ENCODE measurements at regions not wholly inside any gene's neighbourhood (a gene's known extent, or its start where the extent isn't known, plus 50 kb on each side); places are given as distances from the start of the nearest gene placed in this dataset.

DNA sequence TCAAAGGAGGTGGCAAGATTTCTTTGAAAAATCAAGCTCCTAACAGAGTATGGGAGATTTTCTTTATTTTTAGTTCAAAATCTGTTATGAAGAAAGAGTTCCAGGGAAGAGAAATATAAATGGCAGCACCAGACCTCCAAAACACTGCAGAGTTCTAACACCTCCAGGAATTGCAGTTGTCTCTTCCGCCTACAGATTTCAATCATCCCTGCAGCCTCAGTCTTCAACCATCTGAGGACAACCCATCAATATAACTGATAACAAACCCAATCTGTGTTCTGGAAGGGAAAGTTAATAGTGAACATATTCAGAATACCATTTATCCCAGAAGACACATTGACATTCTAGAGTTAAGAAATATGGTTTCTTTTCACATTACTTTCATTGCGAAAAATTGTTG, 296.1 kb downstream of the ARAP2 start:
- Histone ChIP-seq H3K9me3 (peaks cover 0 to 8% (median 2%) of the 10 kb centered on the region in 4 donors), H3K27ac (no peak overlapping the region), H3K36me3 (no peaks in the 10 kb centered on the region), H3K4me3 (no peak overlapping the region), H3K4me1 (no peaks in the 10 kb centered on the region), H3K27me3 (no peaks in the 10 kb centered on the region)
- WGBS, 2 donors = 93 to 95% methylated on average over 2 of the region's 2 CpGs
- ATAC-seq (ENCODE audit: low FRiP score in 2 of 2) (no peak), DNase-seq (no peak)
- TF ChIP-seq EP300 (IDR thresholded peaks at IDR 0.05) (no peak), POLR2A (IDR thresholded peaks at IDR 0.05) (no peak), CTCF (IDR thresholded peaks at IDR 0.05) (no peak), POLR2AphosphoS5 (IDR thresholded peaks at IDR 0.05) (no peak)

GRCh38 chr4:35950442-35950841, 293.9 kb downstream of the ARAP2 start:
- WGBS, 2 donors = 96 to 100% methylated on average over 1 of the region's 1 CpG
- no peak for DNase-seq
- TF ChIP-seq CTCF (IDR thresholded peaks at IDR 0.05) = no peak
- TF ChIP-seq POLR2AphosphoS5 (IDR thresholded peaks at IDR 0.05) = no peak
- no peak for TF ChIP-seq EP300 (IDR thresholded peaks at IDR 0.05)
- no peak for TF ChIP-seq POLR2A (IDR thresholded peaks at IDR 0.05)
- ATAC-seq (ENCODE audit: low FRiP score in 2 of 2) = no peak
- Histone ChIP-seq H3K36me3 (no peaks in the 10 kb centered on the region), H3K27me3 (no peaks in the 10 kb centered on the region), H3K4me3 (no peak overlapping the region), H3K27ac (no peak overlapping the region), H3K9me3 (peaks cover 0 to 8% (median 2%) of the 10 kb centered on the region in 4 donors), H3K4me1 (no peaks in the 10 kb centered on the region)

DNA sequence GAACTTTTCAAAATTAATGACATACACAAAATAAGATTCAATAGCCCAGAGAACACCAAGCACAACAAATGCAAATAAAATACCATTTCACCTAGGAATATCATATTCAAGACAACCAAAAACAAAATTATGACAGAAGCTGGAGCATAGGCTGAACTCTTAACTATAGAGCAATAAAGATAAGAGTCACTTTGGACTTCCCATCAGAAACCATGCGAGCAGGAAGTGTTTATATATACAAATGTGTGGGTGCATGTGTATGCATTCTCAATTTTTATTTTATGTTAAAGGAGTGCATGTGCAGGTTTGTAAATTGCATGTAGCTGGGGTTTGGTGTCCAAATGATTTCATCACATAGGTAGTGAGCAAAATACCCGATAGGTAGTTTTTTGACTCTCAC, 291.6 kb downstream of the ARAP2 start:
- DNase-seq = no peak
- TF ChIP-seq POLR2AphosphoS5 (IDR thresholded peaks at IDR 0.05) = no peak
- no peak for TF ChIP-seq EP300 (IDR thresholded peaks at IDR 0.05)
- TF ChIP-seq POLR2A (IDR thresholded peaks at IDR 0.05) = no peak
- no peak for TF ChIP-seq CTCF (IDR thresholded peaks at IDR 0.05)
- Histone ChIP-seq H3K27ac (no peak overlapping the region), H3K4me1 (no peaks in the 10 kb centered on the region), H3K9me3 (peaks cover 0 to 11% (median 7%) of the 10 kb centered on the region in 4 donors), H3K36me3 (no peaks in the 10 kb centered on the region), H3K27me3 (no peaks in the 10 kb centered on the region), H3K4me3 (no peak overlapping the region)
- WGBS, 2 donors = 88 to 93% methylated on average over 2 of the region's 2 CpGs
- ATAC-seq (ENCODE audit: low FRiP score in 2 of 2) = no peak

DNA sequence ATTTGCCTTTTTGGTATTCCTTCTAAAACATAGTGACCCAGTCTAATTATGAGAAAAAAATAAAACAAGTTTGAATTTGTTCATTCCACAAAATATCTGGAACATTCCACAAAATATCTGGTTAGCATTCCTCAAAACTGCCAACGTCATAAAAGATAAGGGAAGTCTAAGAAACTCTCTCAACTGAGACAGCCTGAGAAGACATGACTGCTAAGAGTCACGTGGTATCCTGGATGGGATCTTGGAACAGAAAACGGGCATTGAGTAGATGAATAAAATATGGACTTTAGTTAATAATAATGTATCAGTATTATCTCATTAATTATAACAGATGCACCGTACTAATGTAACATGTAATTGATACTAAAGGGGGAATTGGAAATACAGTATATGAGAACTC, 280.9 kb downstream of the ARAP2 start:
- Histone ChIP-seq H3K27ac (no peak overlapping the region), H3K4me1 (no peaks in the 10 kb centered on the region), H3K36me3 (no peaks in the 10 kb centered on the region), H3K9me3 (no peaks in the 10 kb centered on the region), H3K4me3 (no peak overlapping the region), H3K27me3 (no peaks in the 10 kb centered on the region)
- ATAC-seq (ENCODE audit: low FRiP score in 2 of 2) (no peak), DNase-seq (no peak)
- TF ChIP-seq EP300 (IDR thresholded peaks at IDR 0.05) = no peak
- WGBS, 2 donors = 77 to 78% methylated on average over 4 of the region's 4 CpGs

DNA sequence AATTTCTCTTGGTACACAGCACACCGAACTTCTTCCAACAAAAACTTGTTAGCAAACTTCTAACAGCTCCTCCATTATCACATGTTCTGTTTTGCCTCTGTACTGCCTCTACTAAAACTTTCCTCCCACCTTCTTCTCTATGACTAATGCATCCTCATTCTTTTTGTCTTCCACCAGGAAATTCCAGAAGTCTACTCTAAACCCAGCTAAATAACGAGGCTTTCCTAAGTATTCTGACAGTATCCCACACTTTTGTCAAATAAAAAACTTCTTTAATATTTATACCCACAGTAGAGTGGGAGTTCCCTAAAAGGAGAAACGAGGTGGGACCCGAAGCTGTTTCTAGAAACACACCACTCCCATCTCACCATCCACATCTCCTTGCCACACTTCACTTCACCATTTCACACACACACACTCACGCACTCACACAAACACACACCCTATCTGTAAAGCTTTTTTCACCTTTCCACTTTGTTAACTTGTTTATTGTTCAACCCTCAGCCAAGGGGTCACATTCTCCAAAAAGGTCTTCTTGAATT, 280.3 kb downstream of the ARAP2 start:
- Histone ChIP-seq H3K27ac (no peak overlapping the region), H3K36me3 (no peaks in the 10 kb centered on the region), H3K9me3 (no peaks in the 10 kb centered on the region), H3K27me3 (no peaks in the 10 kb centered on the region), H3K4me3 (no peak overlapping the region), H3K4me1 (no peaks in the 10 kb centered on the region)
- TF ChIP-seq CTCF (IDR thresholded peaks at IDR 0.05) (no peak), EP300 (IDR thresholded peaks at IDR 0.05) (no peak)
- ATAC-seq (ENCODE audit: low FRiP score in 2 of 2) (no peak), DNase-seq (no peak)
- WGBS, 2 donors = 77 to 88% methylated on average over 5 of the region's 5 CpGs
